HG03280 (cell line): ENCODE measurements at regions not wholly inside any gene's neighbourhood (a gene's known extent, or its start where the extent isn't known, plus 50 kb on each side); places are given as distances from the start of the nearest gene placed in this dataset.

ENCODE experiments used
- ATAC-seq: cut with Tn5 transposase; IDR thresholded peaks from one replicate; pipeline ENCODE4 v1.9.1; 2021; ENCODE audit warnings: mild to moderate bottlenecking, moderate library complexity; ENCODE audit not compliant: unreplicated experiment

DNA sequence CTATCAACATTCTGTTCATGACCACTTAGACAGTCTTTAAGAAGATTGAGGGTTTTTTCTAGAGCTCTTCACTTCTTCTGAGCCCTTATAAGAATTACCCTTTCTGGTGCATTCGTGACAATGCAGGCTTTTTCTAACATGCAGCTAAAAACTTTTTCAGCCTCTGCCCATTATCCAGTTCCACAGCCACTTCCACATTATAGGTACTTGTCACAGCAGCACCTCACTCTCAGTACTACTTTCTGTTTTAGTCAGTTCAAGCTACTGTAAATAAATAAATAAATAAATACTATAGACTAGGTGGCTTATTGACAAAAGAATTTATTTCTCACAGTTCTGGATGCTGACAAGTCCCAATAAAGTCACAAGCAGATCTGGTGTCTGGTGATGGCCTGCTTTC is 284.4 kb upstream of the PKN2 start:
- peak; percentile 67 for ATAC-seq

DNA sequence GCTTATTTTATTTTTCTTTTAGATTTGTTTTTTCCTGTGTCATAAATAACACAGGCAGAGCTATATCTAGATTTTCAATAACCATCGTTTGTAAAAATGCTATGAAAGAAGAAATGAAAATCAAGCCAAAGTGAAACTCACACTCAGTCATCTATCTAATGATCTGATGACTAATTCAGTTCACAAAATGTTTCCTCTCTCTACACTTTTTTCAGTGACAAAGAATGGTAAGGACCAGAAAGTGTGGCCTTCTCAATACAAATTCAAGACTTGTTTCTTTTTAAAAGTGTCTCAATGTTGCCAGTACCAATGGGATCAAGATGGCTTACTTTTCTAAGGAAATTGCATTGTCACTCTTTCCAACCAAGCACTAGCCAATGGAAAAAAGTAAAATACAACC is 282.8 kb upstream of the PKN2 start:
- peak; percentile 78 for ATAC-seq

DNA sequence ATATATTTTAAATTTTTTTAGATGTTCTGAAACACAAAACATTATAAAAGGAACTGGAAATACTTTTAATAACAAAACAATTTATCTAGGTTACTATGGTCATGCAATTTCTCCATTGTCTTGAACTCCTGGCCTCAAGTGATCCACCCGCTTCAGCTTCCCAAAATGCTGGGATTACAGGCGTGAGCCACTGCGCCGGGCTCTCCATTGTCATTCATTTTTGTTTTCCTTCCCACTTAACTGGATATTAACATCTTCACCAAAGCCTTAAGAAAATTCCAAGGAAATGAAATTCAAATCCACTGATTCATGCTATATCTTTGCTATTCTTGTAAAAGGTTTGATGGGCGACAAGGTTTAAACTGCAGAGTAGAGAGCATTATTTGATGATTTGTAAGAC is 279.5 kb upstream of the PKN2 start:
- ATAC-seq, result no peak

DNA sequence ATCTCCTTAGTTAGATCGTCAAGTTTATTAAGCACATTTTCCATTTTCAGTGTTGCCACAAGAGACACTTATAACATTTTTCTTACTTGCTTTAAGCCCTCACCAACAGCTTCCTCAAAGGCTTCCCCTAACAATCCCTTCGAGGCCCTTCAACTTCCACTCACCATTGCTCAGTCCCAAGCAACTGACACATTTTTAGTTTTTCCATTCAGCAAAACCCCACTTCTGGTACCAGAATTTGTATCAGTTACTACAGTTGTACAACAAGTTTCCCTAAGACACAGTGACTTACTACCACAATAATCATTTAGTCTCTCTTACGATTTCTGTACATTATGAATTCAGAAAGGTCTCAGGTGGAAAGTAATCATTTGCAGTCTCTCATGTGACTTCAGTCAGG is 276.8 kb upstream of the PKN2 start:
- no peak for ATAC-seq

DNA sequence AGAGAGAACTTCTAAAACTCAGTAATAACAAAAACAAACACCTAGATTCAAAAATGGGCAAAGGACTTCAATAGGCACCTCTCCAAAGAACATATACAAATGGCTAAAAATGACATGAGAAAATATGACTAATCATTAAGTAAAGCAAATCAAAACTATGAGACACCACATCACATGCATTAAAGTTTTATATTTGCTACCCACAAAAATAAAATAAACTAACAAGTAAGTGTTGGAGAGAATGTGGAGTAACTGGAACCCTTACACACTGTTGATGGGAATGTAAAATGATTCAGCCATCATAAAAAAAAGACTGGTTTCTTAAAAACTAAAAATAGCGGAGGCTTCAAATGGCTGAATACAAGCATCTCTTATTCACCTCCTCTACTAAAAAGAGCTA is 262.1 kb upstream of the PKN2 start:
- no peak for ATAC-seq

DNA sequence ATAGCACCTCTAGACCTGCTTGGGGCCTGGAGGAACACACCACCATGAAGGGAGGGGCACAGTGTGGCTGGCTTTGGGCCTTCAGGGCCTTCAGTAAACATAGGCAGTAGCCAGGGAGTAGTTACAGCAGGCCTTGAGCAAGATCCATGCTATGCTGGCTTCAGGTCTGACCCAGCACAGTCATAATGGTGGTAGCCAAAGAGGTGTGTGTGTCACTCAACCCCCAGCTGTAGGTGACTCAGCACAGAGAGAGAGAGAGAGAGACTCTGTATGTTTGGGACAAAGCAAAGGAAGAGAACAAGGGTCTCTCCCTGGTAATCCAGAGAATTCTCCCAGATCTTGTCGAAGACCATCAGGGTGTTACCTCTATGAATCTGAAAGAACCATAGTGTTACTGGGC is 250.5 kb upstream of the PKN2 start:
- ATAC-seq, result no peak

DNA sequence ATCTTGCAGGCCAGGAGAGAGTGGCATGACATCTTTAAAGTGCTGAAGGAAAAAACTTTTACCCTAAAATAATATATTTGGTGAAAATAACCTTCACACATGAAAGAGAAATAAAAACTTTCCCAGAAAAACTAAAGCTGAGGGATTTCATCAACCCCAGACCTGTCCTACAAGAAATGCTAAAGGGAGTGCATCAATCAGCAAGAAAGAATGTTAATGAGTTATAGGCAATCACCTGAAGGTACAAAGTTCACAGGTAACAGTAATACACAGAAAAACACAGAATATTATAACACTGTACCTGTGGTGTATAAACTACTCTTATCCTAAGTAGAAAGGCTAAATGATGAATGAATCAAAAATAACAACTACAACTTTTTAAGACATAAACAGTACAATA is 249.2 kb upstream of the PKN2 start:
- ATAC-seq, result no peak

DNA sequence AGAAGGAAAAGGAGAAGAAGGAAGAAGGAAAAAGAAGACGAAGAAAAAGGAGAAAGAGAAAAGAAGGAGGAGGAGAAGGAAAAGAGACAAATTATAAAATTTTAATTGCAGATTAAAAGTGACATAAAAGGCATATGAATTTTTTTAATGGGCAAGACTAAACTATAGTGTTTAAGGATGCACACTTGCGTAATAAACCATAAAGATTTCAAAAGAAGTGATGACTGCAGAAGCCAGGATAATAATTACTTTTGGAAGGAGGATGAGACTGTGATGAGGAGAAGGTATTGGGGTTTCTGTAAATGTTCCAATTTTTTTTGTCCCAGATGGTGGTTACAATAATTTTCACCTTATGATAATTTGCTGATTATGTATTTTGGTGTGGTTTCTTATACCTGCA is 243.1 kb upstream of the PKN2 start:
- ATAC-seq, result no peak

DNA sequence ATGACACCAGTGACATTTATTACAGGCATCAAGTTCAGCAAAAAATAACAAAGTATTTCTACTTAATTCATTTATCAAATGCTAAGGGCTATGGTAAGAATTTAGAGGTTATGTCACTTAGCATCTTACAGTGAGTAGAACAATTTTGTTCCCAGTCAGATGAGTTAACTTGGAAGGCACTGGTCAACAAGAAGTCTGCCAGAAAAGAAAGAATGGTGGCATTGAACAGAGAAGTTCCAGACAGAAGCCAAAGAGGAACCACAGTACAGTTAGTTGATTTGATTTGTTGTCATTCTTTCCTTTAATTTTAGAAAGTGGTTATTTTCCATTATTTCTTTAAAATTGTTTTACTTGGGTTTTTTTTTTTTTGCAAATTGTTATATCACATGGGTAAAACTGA is 232.2 kb upstream of the PKN2 start:
- no peak for ATAC-seq

DNA sequence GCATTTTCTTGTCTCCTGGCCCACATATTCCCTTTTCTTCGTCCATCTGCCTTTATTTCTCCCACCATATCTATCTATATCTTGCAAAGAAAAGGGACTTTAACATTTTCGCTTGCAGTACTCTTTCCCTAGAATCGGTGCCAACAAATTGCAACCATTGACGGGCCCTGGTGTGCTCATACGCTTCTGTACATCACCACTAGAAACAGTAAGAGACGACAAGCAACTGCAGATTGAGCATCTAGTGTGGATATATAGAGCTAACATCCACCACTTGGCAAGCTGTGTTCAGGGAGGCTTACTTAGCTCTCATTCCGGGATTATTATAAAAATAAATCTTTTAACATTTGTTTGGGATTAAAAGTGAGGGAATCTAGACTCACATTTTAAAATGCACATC is 230.8 kb upstream of the PKN2 start:
- no peak for ATAC-seq

DNA sequence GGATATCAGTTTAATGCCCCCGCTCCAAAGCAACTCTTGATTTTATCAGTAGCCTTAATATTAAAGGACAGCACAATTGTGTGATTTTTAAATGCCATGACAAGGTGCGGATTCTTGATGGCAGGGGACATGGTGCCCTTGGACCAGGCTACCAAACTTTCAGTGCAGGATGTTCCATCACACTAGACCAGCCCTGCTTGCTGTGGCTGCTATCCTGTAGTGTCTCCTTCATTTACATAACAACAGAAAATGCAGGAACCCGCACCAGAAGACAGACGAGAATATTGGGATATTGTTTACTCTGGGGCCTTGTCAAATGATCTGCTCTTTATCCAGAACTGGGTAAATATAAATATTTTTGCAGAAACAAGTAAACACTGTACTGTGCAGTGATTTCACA is 229.3 kb upstream of the PKN2 start:
- no peak for ATAC-seq

DNA sequence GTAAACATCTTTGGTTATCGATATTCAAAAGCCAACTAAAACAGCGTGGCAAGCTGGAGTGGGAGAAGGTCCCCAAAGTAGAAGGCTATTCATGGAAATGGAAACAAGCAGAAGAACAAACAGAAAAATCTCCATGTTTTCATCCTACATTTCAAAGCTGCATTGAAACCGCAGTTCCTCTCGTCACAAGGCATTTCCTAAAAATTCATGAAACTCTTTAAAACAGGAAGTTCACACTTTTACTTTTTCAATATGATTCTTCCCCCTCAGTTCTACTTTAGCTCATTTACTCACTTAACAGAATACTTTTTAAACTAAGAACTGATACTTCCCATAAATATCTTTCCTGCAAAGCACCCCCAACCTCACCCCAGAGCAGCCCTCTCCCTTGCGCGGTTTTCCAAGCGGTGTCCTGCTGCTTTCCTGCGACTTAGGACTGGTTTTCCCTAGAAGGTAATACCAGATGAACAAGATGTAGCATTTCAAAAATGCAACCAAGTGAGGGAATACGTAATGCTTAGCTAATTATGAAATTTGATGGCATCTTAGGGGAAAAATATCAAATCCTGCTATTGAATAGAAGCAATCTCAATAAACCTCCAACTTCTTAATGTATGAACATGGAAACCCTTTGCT is 228.3 kb upstream of the PKN2 start:
- ATAC-seq, result no peak

DNA sequence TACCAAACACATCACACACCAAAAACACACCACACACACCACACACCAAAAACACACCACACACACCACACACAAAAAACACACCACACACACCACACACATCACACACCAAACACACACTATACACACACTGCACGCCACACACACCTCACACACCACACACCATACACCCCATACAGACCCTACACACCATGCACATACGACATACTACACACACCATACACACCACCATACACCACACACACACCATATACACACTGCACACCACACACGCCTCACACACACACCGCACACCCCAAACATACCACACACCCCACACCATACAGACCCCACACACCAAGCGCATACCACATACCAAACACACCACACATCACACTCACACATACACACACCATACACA is 226.9 kb upstream of the PKN2 start:
- no peak for ATAC-seq

DNA sequence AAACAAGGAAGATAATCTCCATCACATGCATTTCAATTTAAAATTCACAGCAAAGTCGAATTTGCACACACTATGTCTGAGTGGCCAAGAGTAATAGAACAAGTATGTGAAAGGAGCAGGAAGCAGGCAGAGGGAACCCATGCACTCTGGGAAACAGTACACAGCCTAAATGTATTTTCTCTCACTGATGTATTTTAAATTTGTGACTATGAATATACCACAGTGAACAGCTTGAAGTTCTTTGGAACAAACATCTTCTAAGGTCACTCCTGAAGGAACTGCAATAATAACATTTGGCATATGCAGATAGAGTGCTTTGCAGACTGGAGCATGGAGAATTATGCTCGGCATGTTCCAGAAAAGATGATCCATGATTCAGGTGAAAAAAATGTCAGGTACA is 223.1 kb upstream of the PKN2 start:
- ATAC-seq, result no peak

DNA sequence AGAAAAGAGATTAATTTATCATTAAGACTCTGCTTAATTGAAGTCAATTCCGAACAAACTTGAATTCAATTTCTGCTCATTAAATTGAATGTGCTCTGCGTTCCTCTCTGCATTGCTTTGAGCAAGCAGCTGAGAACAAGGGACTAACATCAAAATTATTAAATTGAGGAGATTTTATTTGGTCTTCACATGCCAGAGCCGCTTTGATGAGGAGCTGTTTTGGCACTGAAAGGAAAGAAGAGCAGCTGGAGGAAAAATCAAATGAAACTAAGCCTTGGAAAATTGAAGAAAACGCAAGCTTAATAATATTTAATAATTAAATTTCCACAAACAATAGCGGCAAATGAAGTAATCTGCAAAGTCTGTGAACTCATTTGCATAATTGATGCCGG is 222.0 kb upstream of the PKN2 start:
- ATAC-seq, result no peak

DNA sequence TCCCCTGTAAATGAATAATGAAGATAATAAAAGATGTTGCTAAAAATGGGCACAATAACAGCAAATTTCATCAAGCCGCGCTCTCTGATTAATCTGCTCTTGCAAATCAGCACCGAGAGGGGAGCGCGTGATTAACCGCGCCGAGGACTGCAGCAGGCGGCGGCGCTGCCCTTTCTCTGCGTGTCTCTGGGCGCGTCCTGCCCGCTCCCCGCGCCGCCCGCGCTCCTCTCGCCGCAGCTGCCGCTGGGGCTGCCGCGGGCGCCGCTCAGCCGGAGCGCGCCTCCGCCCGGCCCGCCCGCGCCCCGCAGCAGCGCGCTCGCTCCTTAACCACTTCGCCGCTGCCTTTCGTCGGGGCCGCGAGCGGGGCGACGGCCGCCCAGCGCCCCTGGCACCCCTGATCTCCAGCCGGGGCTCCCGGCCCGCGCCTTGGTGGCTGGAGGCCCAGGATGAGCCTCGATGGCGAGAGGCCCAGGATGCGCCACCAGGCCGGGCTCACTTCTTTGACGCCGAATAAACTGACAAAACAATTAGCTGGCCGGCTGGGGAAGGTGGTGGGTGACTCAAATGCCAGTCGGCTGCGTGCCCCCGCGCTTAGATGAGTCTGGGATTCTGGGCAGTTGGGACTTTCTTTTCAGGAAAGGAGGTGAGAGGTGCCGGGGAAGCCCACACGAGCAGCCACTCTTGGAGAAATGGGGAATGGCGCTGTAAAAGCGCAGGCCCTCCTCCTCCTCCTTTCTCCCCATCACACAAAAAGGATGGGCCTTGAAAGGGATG is 221.4 kb upstream of the PKN2 start:
- ATAC-seq, result no peak

DNA sequence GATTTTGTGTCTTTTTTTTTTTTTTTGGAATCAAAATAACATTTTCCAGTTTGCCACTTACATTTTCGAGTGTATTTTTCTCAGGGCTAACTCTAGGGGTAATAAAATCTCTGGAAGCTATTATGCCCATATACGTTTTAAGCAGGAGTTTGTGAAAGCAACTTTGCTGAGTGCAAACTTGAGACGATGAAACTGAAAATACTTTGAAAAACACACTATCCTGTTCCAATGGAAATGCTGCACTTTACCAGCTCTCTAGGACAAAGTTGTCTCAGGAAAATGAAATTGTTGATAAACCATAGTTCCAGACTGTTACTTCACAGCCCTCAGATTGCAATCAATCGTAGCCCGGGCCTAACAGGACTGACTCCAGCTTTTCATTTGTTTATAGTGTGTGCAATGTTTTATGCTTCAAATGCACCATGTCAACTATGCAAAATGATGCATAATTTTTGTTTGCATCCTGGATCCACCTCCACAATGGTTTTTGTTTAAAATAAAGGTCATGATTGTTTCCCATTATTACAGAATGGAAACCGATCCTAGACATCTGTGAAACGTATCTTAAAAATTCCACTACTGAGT is 220.6 kb upstream of the PKN2 start:
- no peak for ATAC-seq

DNA sequence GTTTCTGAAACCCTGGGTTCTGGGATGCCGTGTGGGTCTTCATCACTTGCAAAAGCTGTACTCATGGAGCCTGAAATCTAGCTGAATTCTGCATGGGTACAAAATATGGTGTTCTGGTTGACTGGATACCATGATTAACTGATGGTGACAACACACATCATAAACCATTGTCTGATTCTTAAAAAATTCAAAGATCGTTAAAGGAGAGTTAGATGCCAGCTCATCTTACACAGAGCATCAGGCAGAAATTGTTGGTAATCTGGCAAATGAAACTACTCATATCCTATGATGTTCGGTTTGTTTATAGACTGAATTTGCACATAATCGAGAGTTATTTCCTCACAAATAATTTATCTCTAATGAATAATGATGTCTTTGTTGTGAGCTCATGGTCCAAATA is 218.1 kb upstream of the PKN2 start:
- no peak for ATAC-seq

DNA sequence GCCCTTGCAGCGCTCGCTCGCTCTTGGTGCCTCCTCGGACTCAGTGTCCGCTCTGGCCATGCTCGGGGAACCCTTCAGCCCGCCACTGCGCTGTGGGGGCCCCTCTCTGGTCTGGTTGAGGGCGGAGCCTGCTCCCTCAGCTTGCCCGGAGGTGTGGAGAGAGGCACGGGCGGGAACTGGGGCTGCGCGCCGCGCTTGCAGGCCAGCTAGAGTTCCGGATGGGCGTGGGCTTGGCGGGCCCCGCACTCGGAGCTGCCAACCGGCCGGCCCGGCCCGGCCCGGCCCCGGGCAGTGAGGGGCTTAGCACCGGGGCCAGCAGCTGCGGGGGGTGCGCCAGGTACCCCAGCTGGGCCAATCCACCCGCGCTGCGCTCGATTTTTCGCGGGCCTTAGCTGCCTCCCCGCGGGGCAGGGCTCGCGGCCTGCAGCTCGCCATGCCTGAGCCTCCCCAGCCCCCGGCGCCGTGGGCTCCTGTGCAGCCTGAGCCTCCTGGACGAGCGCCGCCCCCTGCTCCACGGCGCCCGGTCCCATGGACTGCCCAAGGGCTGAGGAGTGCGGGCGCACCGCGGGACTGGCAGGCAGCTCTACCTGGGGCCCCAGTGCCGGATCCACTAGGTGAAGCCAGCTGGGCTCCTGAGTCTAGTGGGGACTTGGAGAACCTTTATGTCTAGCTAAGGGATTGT is 217.0 kb upstream of the PKN2 start:
- ATAC-seq, result no peak

DNA sequence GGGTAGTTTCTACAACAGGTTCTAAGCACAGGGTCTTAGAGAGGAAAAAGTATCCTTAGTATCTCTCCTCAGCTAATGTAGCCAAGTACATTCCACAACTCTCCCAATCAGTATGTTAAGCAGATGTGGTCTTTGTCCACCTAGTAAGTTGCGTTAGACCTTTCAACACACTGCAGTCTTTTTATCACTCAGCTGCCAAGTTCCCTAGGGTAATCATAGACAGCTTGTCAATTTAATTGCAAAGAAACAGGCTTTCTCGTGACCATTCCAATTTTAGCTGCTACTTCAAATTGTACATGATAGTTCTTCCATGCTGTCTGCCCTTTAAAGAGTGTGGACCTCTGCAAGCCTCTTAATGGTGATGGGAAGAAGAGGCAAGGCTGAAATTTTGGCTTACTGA is 211.8 kb upstream of the PKN2 start:
- ATAC-seq, result no peak

DNA sequence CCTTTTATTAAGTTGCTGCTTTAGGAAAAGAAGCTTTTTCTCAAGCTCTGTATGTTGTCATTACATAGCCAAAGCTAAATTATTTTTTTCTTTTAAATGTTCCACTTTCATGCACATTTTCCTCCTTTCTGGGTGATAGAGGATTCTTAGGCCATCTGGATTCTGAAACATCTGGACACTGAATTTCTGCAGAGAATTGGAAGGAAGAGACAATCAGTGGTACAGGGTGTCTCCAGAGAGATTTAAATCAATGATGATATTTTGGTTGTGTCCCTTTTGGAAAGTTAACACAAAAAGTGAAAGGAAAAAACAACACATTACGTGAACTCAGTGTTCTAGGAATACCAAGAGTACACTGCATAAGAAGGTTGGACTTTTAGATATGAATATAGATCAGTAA is 211.4 kb upstream of the PKN2 start:
- ATAC-seq, result no peak
